CD4-positive, CD25-positive, alpha-beta regulatory T cell (primary cell): ENCODE measurements at regions not wholly inside any gene's neighbourhood (a gene's known extent, or its start where the extent isn't known, plus 50 kb on each side); places are given as distances from the start of the nearest gene placed in this dataset.

ENCODE experiments used
- ATAC-seq, 2 donors: fragments of 150-1000 bp; cut with Tn5 transposase; one replicate each; pipeline ENCODE4 v1.10.0; 2021; ENCODE audit warnings: low read depth in 2 of 2, moderate number of reproducible peaks in 2 of 2, moderate library complexity in 1 of 2
- DNase-seq, 3 donors: peaks; one replicate each; pipeline versions ENCODE4 v3.0.0 to v3.0.0-alpha.2; 2012 to 2022; ENCODE audit warnings: mixed read lengths in 1 of 3
- H3K27ac ChIP-seq: one replicate; pipeline ENCODE4 v1.7.0; 2013; ENCODE audit warnings: mild to moderate bottlenecking, low read length; ENCODE audit not compliant: insufficient read depth, poor library complexity, severe bottlenecking
- H3K27me3 ChIP-seq: one replicate; pipeline ENCODE4 v1.7.0; 2013; ENCODE audit warnings: low read length; ENCODE audit not compliant: control insufficient read depth, insufficient read depth
- H3K36me3 ChIP-seq: one replicate; pipeline ENCODE4 v1.7.0; 2013; ENCODE audit warnings: mild to moderate bottlenecking, low read length, moderate library complexity; ENCODE audit not compliant: control insufficient read depth, insufficient read depth
- H3K4me1 ChIP-seq: 2 replicates; pipeline ENCODE4 v1.7.0; 2013; ENCODE audit warnings: mild to moderate bottlenecking, low read length; ENCODE audit not compliant: insufficient read depth, control insufficient read depth, poor library complexity, severe bottlenecking
- H3K4me3 ChIP-seq: one replicate; pipeline ENCODE4 v1.7.0; 2013; ENCODE audit warnings: low read depth, mild to moderate bottlenecking, low read length, moderate library complexity
- H3K9me3 ChIP-seq, 2 experiments: 1 replicate in 1 of 2; 2 replicates in 1 of 2; pipeline ENCODE4 v1.7.0; 2013; ENCODE audit warnings: low read length in 2 of 2, mild to moderate bottlenecking in 1 of 2, moderate library complexity in 1 of 2; ENCODE audit not compliant: control insufficient read depth in 2 of 2
- H3K27ac Mint-ChIP-seq, 3 donors: one replicate each; pipeline ENCODE4 v1.8.0; 2020 to 2022; ENCODE audit warnings: mild to moderate bottlenecking in 3 of 3, mixed read lengths in 3 of 3, moderate library complexity in 2 of 3
- H3K27me3 Mint-ChIP-seq: one replicate; pipeline ENCODE4 v1.8.0; 2022; ENCODE audit warnings: mild to moderate bottlenecking, mixed read lengths
- H3K36me3 Mint-ChIP-seq: one replicate; pipeline ENCODE4 v1.8.0; 2020; ENCODE audit warnings: mixed read lengths
- H3K4me1 Mint-ChIP-seq, 4 donors: one replicate each; pipeline ENCODE4 v1.8.0; 2020 to 2022; ENCODE audit warnings: mixed read lengths in 4 of 4, mild to moderate bottlenecking in 1 of 4
- H3K4me3 Mint-ChIP-seq, 4 donors: one replicate each; pipeline ENCODE4 v1.8.0; 2020 to 2022; ENCODE audit warnings: mild to moderate bottlenecking in 4 of 4, mixed read lengths in 4 of 4, moderate library complexity in 3 of 4
- H3K9me3 Mint-ChIP-seq, 7 donors: one replicate each; pipeline ENCODE4 v1.8.0; 2020 to 2022; ENCODE audit warnings: mixed read lengths in 7 of 7, mild to moderate bottlenecking in 3 of 7, moderate library complexity in 2 of 7

- Histone ChIP-seq H3K9me3 (no peaks in the 10 kb centered on the region), H3K27ac (no peak overlapping the region), H3K4me3 (no peak overlapping the region), H3K36me3 (no peaks in the 10 kb centered on the region), H3K4me1 (no peaks in the 10 kb centered on the region), H3K27me3 (no peaks in the 10 kb centered on the region)
- ATAC-seq (no peak), DNase-seq (no peak)
- H3K4me3 Mint-ChIP-seq = no peak overlapping the region
- no peaks in the 10 kb centered on the region for H3K36me3 Mint-ChIP-seq
- H3K27me3 Mint-ChIP-seq = no peaks in the 10 kb centered on the region
- H3K4me1 Mint-ChIP-seq = no peaks in the 10 kb centered on the region
- H3K27ac Mint-ChIP-seq = no peak overlapping the region
- peaks cover 0 to 7% (median 1%) of the 10 kb centered on the region in 7 donors for H3K9me3 Mint-ChIP-seq
Observed at GRCh38 chr4:18631586-18631985, 610.0 kb upstream of the LCORL start.

- H3K27ac ChIP-seq = no peak overlapping the region
- H3K27me3 ChIP-seq = no peaks in the 10 kb centered on the region
- no peak overlapping the region for H3K4me3 ChIP-seq
- Mint-ChIP-seq H3K36me3 (no peaks in the 10 kb centered on the region), H3K4me1 (no peaks in the 10 kb centered on the region), H3K9me3 (peaks cover 0 to 7% (median 1%) of the 10 kb centered on the region in 7 donors), H3K27me3 (no peaks in the 10 kb centered on the region), H3K27ac (no peak overlapping the region), H3K4me3 (no peak overlapping the region)
- ATAC-seq (no peak), DNase-seq (no peak)
- no peaks in the 10 kb centered on the region for H3K36me3 ChIP-seq
- H3K9me3 ChIP-seq = no peaks in the 10 kb centered on the region
- H3K4me1 ChIP-seq = no peaks in the 10 kb centered on the region
Observed at GRCh38 chr4:18630218-18631110, 608.9 kb upstream of the LCORL start.

- DNase-seq = no peak
- no peaks in the 10 kb centered on the region for H3K36me3 ChIP-seq
- ATAC-seq = no peak
- Mint-ChIP-seq H3K4me1 (no peaks in the 10 kb centered on the region), H3K27ac (no peak overlapping the region), H3K4me3 (no peak overlapping the region), H3K9me3 (peaks cover 0 to 10% (median 2%) of the 10 kb centered on the region in 7 donors), H3K36me3 (no peaks in the 10 kb centered on the region), H3K27me3 (no peaks in the 10 kb centered on the region)
- no peaks in the 10 kb centered on the region for H3K27me3 ChIP-seq
- H3K4me3 ChIP-seq = no peak overlapping the region
- H3K27ac ChIP-seq = no peak overlapping the region
- no peaks in the 10 kb centered on the region for H3K4me1 ChIP-seq
- no peaks in the 10 kb centered on the region for H3K9me3 ChIP-seq
Observed at GRCh38 chr4:18627447-18628005, 606.0 kb upstream of the LCORL start.

GRCh38 chr4:18626996-18627395, 605.4 kb upstream of the LCORL start:
- Mint-ChIP-seq H3K9me3 (peaks cover 0 to 10% (median 2%) of the 10 kb centered on the region in 7 donors), H3K27ac (no peak overlapping the region), H3K27me3 (no peaks in the 10 kb centered on the region), H3K36me3 (no peaks in the 10 kb centered on the region), H3K4me3 (no peak overlapping the region), H3K4me1 (no peaks in the 10 kb centered on the region)
- no peak for ATAC-seq
- no peaks in the 10 kb centered on the region for H3K4me1 ChIP-seq
- H3K4me3 ChIP-seq = no peak overlapping the region
- no peaks in the 10 kb centered on the region for H3K9me3 ChIP-seq
- no peaks in the 10 kb centered on the region for H3K36me3 ChIP-seq
- no peak overlapping the region for H3K27ac ChIP-seq
- H3K27me3 ChIP-seq = no peaks in the 10 kb centered on the region
- DNase-seq = no peak

- H3K4me1 ChIP-seq = no peaks in the 10 kb centered on the region
- no peak overlapping the region for H3K4me3 Mint-ChIP-seq
- H3K4me3 ChIP-seq = no peak overlapping the region
- no peaks in the 10 kb centered on the region for H3K9me3 ChIP-seq
- no peaks in the 10 kb centered on the region for H3K27me3 ChIP-seq
- DNase-seq (no peak), ATAC-seq (no peak)
- peaks cover 0 to 7% (median 2%) of the 10 kb centered on the region in 7 donors for H3K9me3 Mint-ChIP-seq
- no peak overlapping the region for H3K27ac ChIP-seq
- no peaks in the 10 kb centered on the region for H3K36me3 ChIP-seq
- H3K27me3 Mint-ChIP-seq = no peaks in the 10 kb centered on the region
- H3K36me3 Mint-ChIP-seq = no peaks in the 10 kb centered on the region
- H3K4me1 Mint-ChIP-seq = no peaks in the 10 kb centered on the region
- no peak overlapping the region for H3K27ac Mint-ChIP-seq
Observed at GRCh38 chr4:18626366-18626765, 604.8 kb upstream of the LCORL start.

GRCh38 chr4:18621186-18621585, 599.6 kb upstream of the LCORL start:
- DNase-seq (no peak), ATAC-seq (no peak)
- no peaks in the 10 kb centered on the region for H3K36me3 ChIP-seq
- H3K9me3 ChIP-seq = no peaks in the 10 kb centered on the region
- Mint-ChIP-seq H3K4me3 (no peak overlapping the region), H3K4me1 (no peaks in the 10 kb centered on the region), H3K27ac (no peak overlapping the region), H3K9me3 (peaks cover 0 to 4% (median 0%) of the 10 kb centered on the region in 7 donors), H3K27me3 (no peaks in the 10 kb centered on the region), H3K36me3 (no peaks in the 10 kb centered on the region)
- H3K4me3 ChIP-seq = no peak overlapping the region
- no peak overlapping the region for H3K27ac ChIP-seq
- H3K27me3 ChIP-seq = no peaks in the 10 kb centered on the region
- no peaks in the 10 kb centered on the region for H3K4me1 ChIP-seq

- Histone ChIP-seq H3K27ac (no peak overlapping the region), H3K9me3 (no peaks in the 10 kb centered on the region), H3K4me1 (no peaks in the 10 kb centered on the region), H3K36me3 (no peaks in the 10 kb centered on the region), H3K4me3 (no peak overlapping the region), H3K27me3 (no peaks in the 10 kb centered on the region)
- peaks cover 0 to 1% (median 0%) of the 10 kb centered on the region in 7 donors for H3K9me3 Mint-ChIP-seq
- H3K4me3 Mint-ChIP-seq = no peak overlapping the region
- H3K36me3 Mint-ChIP-seq = no peaks in the 10 kb centered on the region
- DNase-seq (no peak), ATAC-seq (no peak)
- H3K27me3 Mint-ChIP-seq = no peaks in the 10 kb centered on the region
- no peak overlapping the region for H3K27ac Mint-ChIP-seq
- H3K4me1 Mint-ChIP-seq = no peaks in the 10 kb centered on the region
Observed at GRCh38 chr4:18616720-18617119, 595.2 kb upstream of the LCORL start.

- H3K27ac ChIP-seq = no peak overlapping the region
- H3K9me3 Mint-ChIP-seq = peaks cover 0 to 8% (median 5%) of the 10 kb centered on the region in 7 donors
- DNase-seq (no peak), ATAC-seq (no peak)
- peaks cover 0 to 2% (median 0%) of the 10 kb centered on the region in 4 donors for H3K4me1 Mint-ChIP-seq
- no peaks in the 10 kb centered on the region for H3K9me3 ChIP-seq
- H3K27me3 Mint-ChIP-seq = no peaks in the 10 kb centered on the region
- H3K36me3 ChIP-seq = no peaks in the 10 kb centered on the region
- H3K27me3 ChIP-seq = no peaks in the 10 kb centered on the region
- H3K4me3 ChIP-seq = no peak overlapping the region
- H3K27ac Mint-ChIP-seq = no peak overlapping the region
- no peaks in the 10 kb centered on the region for H3K36me3 Mint-ChIP-seq
- no peak overlapping the region for H3K4me3 Mint-ChIP-seq
- no peaks in the 10 kb centered on the region for H3K4me1 ChIP-seq
Observed at GRCh38 chr4:18611026-18611425, 589.5 kb upstream of the LCORL start.
